NCI-H526 treated with DMSO at 0.1 percent for 48 hours (cell line): ENCODE measurements at regions not wholly inside any gene's neighbourhood (a gene's known extent, or its start where the extent isn't known, plus 50 kb on each side); places are given as distances from the start of the nearest gene placed in this dataset.
"Not testable (repeated sequence)": the region's sequence is repeated elsewhere in the genome, so short reads cannot be mapped to it uniquely, and the experiment has no call there.

ENCODE experiments used
- DNase-seq: peaks from one replicate; lab custom pipeline; 2025; lab: John Stamatoyannopoulos, UW

- no peak for DNase-seq
Measured at GRCh38 chr10:62661143-62661542, 143.4 kb upstream of the ADO start.

GRCh38 chr10:62662486-62662885 lies 142.0 kb upstream of the ADO start:
- no peak for DNase-seq

GRCh38 chr10:62665771-62666170 lies 138.7 kb upstream of the ADO start:
- peak; percentile 28 for DNase-seq

DNA sequence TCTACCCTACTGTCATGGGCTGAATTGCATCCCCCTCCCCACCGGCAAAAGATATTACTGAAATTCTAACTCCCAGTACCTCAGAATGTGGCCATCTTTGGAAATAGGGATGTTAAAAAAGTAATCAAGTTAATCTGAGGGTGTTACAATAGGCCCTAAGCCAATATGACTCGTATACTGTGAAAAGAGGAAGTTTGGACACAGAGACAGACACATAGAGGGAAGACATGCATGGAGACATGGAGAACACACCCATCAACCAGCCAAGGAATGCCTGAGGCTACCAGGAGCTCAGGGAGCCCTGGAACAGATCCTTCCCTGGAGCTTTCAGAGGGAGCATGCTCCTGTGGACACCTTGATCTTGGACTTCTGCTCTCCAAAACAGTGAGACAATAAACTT lies 138.2 kb upstream of the ADO start:
- DNase-seq: no peak

DNA sequence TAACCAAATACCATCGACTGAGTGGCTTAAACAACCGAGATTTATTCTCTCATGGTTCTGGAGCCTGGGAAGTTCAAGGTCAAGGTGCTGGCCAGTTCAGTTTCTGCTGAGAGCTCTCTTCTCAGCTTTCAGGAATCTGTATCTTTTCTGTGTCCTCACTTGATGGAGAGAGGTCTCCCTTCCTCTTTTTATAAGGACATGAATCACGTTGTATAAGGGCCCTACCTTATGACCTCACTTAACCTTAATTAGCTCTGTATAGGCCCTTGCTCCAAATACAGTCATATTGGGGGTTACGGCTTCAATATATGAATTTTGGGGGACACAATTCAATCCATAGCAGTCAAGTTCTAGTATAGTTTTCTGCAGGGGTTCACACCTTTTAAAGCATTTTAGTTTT lies 135.2 kb upstream of the ADO start:
- DNase-seq: no peak

DNA sequence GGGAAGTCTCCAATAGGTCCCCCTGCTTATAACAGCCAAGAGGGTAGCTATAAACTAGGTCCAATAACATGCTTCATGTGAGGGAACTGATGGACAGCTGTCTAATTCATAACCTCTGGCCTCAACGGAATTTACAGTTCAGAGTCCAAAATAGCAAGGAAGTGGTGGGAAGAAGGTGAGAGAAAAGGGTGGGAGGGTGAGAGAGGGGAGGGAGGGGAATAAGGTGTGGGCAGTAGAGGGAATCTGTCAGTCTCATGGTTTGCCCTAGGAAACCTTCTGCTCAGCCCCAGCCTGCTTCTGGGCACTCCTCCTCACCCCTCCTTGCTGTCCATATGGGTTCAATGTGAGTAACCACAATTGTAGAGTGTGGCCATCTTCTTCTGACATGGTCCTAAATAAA lies 133.4 kb upstream of the ADO start:
- no peak for DNase-seq

GRCh38 chr10:62681211-62681940 lies 123.1 kb upstream of the ADO start:
- DNase-seq: no peak

GRCh38 chr10:62684911-62685310 lies 119.6 kb upstream of the ADO start:
- DNase-seq: no peak

DNA sequence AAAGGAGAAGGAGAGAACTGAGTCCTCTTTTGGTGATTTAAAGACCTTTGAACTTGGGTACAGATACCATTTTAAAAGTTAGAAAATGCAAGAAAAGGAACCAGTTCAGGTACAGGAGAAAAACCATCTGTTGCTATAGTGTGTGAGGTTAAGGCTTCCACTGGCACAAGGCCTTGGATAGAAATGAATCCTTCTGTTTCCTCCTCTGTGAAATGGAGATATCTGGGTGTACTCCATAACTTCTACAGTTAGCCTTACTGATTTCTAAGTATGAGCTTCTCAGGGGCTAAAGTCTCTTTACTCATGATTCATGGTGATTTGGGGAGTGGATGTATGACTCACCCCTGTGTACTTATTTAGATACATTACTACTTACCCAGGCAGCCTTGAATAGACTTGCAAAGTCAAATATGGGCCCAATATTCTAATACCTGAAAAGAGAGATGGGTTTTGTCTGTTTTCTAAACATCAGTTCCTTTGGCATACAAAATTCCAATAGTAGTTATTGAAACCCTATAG lies 117.2 kb upstream of the ADO start:
- DNase-seq: no peak

DNA sequence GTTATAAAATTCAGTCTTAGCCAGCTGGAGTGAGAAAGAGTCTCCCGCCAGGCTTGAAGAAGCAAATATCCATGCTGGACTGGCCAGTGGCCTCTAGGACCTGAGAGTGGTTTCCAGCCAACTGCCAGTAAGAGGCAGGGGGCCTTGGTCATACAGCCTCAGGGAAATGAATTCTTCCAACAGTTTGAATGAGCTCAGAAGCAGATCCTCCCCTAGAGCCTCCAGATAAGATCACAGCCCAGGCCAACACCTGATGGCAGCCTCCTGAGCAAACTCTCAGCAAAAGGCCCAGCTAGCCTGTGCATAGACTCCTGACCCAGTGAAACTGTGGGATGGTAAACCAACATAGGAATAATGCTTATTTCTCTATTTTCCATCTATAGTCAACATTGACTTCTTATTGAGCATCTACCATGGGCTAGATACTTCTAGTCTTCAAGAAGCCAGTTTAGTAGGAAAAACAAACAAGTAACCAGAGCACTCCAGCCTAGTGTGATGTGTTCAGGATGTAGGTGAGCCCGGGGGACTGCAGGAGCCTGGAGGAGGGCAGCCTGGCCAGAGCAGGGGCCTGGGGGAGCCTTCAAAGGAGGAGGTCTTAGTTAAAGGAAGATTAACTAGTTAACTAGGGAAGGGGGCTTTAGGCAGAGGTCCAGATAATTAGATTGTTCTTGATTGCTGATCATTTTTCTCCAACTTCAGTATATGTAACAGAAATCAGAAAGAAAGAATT lies 115.4 kb upstream of the ADO start:
- DNase-seq: no peak

- no peak for DNase-seq
Measured at GRCh38 chr10:62689712-62690111, 114.8 kb upstream of the ADO start.

DNA sequence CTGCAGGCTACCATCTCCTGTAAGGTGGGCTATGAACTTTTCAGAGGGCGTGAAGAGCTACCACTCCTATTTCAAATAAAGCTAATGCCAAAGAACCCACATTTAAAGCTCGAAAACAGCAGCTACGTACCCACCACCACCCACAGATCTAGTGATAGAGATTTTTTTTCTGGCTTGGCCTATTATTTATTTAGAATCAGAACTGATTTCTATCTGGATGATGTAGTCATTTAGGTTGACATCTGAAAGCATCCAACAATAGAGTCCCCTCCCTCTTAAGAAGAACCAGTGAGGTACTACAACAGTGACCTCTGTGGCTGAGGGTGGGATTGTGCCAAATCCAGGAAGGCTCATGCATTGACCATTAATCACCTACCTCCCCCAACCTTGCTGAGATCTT lies 113.8 kb upstream of the ADO start:
- no peak for DNase-seq

DNA sequence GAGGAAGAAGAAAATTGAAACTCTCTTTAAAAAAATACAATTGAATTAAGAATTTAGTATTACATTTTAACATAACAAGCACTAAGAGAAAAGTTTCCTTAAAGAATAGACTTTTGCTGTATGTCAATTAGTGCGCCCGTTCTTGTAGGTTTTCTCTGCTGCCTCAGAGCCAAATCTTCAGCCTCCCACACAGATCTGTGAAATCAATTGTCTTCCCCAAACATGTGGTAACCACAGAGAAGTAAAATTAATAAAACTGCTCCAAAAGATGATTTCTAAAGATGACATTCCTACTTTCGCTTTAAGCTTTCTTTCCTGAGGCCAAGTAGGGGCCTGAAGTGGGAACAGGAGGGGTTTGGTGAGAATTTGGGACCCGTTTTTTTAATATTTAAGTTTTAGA lies 113.2 kb upstream of the ADO start:
- no peak for DNase-seq

- DNase-seq: peak; percentile 4
Measured at GRCh38 chr10:62692085-62692484, 112.4 kb upstream of the ADO start.

- DNase-seq: no peak
Measured at GRCh38 chr10:62693306-62693705, 111.2 kb upstream of the ADO start.

- DNase-seq: no peak
Measured at GRCh38 chr10:62694537-62695126, 109.9 kb upstream of the ADO start.

DNA sequence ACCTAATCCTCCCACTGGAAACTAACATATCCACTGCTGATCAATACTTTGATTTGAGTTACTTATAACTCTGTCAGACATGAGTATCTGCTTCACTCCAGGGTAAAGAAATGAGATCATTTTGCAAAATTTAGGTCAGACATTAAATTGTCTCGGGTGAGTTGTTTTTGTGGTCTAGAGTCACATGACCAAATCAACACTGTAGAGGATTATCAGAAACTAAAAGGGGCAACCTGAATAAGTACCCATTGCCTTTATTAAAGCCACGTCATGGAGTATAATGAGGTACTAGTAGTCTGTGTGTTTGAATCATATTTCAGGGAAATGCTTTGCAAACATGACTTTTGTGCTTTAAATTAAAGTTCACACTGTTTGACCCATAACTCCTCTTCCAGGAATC lies 107.7 kb upstream of the ADO start:
- DNase-seq: no peak

- no peak for DNase-seq
Measured at GRCh38 chr10:62699148-62699547, 105.4 kb upstream of the ADO start.

GRCh38 chr10:62704121-62704520 lies 100.4 kb upstream of the ADO start:
- DNase-seq: not testable (repeated sequence)

- no peak for DNase-seq
Measured at GRCh38 chr10:62705789-62706188, 98.7 kb upstream of the ADO start.

DNA sequence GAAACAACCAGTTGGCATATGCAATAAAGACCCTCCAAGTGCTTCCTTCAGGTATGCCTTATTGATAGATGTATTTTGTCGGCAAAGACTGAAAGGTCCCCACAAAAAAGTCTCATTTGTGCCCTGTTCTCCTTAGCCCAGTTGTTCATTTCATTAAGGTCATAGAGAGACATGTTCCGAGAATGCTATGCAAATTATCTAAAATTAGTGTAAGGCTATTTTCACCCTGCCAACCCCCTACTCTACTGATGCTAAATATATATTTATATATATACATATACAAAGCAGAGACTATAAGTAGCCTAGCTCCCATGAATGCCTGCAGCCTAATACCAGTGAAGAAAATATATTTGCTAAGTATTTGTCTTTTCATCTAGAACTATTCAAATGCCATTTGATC lies 96.7 kb upstream of the ADO start:
- no peak for DNase-seq

DNA sequence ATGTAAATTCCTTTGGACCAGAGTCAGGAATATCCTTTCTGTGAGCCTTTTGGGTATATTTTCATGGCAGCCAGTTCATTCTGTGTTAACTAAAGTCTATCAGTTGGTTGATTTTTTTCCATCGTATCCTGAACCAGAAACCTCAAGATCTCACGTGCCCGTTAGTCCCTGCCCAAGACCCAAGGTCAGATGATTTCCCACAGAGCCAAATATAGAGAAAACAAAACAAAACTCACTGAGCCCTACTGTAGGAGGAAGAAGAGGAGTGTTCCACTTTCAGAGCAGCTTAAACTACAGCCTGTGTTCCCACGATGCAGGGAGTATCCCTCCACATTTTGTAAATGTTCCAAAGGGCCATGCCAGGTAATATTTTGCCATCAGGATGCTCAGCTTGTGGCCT lies 96.0 kb upstream of the ADO start:
- DNase-seq: no peak

DNA sequence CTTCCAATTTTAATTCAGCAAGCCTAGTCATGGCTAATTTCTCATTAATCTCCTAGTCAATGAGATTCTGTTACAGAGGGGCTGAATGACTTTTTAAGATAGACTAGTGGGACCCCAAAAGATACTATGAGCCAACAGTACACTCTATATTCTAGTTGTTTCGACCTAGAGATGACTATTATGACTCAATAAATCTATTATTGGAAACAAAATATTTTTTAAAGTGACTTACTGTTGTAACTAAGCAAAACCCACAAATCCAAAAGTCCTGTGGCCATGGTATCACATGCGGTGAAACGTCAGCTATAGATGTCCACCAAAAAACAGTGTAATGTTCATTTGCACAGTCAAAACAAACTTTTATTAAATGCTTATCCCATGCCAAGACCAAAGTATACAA lies 95.3 kb upstream of the ADO start:
- DNase-seq: no peak
